ENCODE measurements at regions not wholly inside any gene's neighbourhood (a gene's known extent, or its start where the extent isn't known, plus 50 kb on each side); places are given as distances from the start of the nearest gene placed in this dataset.

DNA sequence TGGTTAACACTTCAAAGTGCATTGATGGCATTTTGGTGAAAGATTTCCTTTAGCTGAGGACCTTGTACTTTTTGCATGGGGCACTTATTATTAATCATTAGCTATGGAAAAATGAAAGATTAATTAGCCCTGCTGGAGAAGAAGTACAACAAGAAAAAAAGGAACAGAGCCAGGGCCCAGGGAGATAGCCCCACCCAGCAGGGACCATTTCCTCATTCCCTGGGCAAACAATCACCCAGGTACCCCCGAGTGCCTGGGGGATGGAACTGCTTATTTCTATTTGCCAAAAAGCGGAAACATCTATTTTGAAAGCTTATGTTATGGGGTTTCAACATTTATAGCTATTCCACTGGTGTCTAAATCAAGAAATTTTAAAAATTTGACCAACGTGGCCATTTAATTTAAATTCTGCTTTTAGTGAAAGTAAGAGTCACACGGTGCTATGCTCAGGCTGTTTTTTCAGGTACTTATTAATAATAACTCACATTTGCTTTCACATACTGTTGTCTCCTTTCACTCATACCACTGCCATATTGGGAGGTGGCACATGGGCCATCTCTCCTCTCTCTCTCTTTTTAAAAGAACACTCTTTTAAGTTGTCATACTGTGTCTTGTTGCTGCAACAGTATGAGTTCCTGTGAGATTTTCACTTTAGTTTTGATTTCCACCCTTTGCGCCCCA, 143.6 kb upstream of the KIF5B start:
- ChIA-PET CTCF (interaction anchor here (0.8 to 1.4 kb wide), 2 partner anchors 11 kb away, joined by 3 to 4 read pairs; no protein-coding TSS in a partner anchor), POLR2A (ENCODE audit: unreplicated experiment) (no interaction called here)
- Histone ChIP-seq H2AK5ac (ENCODE audit: low read depth, low read length) (no peak overlapping the region), H3K18ac (ENCODE audit: low read depth, low read length) (no peak overlapping the region), H3K9me3 (ENCODE audit: control insufficient read depth, insufficient read depth, low read length) (no peaks in the 10 kb centered on the region; the same call in 1 of the 2 replicates), H3K4me2 (ENCODE audit: low read depth, low read length) (no peak overlapping the region), H4K5ac (ENCODE audit: low read depth, low read length) (no peak overlapping the region), H4K8ac (ENCODE audit: low read depth in 2 of 2, low read length in 2 of 2) (no peak overlapping the region), H3K9me1 (ENCODE audit: insufficient read depth, low read length) (no peaks in the 10 kb centered on the region), H2BK5ac (ENCODE audit: low read depth, low read length, poor library complexity, severe bottlenecking) (no peak overlapping the region), H3K14ac (replicated peaks; ENCODE audit: low read depth, low read length) (no peak overlapping the region), H2BK15ac (ENCODE audit: low read depth, low read length) (no peak overlapping the region), H2AFZ (replicated peaks; ENCODE audit: low read length, poor library complexity) (no peak overlapping the region), H3K9ac (ENCODE audit: low read depth, low read length) (no peak overlapping the region), H2BK20ac (ENCODE audit: low read depth, low read length) (no peak overlapping the region), H4K20me1 (ENCODE audit: insufficient read depth, low read length) (no peaks in the 10 kb centered on the region), H3K4ac (ENCODE audit: low read depth, low read length) (no peak overlapping the region), H3K23ac (ENCODE audit: low read depth, low read length) (no peak overlapping the region), H2BK120ac (ENCODE audit: low read depth, low read length) (no peak overlapping the region), H3K4me3 (ENCODE audit: insufficient read depth, low read depth, low read length) (no peak overlapping the region), H3K56ac (ENCODE audit: extremely low read depth, insufficient read depth, low read length) (no peak overlapping the region), H3K27me3 (ENCODE audit: control insufficient read depth, insufficient read depth, low read length) (peaks cover 2% of the 10 kb centered on the region; the same call in 1 of the 2 replicates), H3K4me1 (ENCODE audit: control insufficient read depth, insufficient read depth, low read length) (no peaks in the 10 kb centered on the region), H3K79me1 (ENCODE audit: low read depth in 1 of 2, low read length in 2 of 2) (no peaks in the 10 kb centered on the region), H3K36me3 (ENCODE audit: control insufficient read depth, insufficient read depth, low read length) (no peaks in the 10 kb centered on the region), H2AK9ac (replicated peaks; ENCODE audit: low read depth, low read length, poor library complexity) (no peak overlapping the region), H3K27ac (ENCODE audit: insufficient read depth, low read length) (no peak overlapping the region), H4K91ac (ENCODE audit: insufficient read depth, low read depth, low read length) (no peak overlapping the region)
- in situ Hi-C loops (cut with MboI; ENCODE audit: low sequenced_read_pairs): loop anchor here (25.0 kb wide), 1 partner anchor 338 kb away; no protein-coding TSS in a partner anchor
- no TSS peak for BruUV-seq (replicated peaks)
- intact Hi-C loops (cut with micrococcal nuclease): loop anchor here (10.0 kb wide), 1 partner anchor 145 kb away; the partner anchor contains the start of gene KIF5B
- TF ChIP-seq CHD1 (IDR thresholded peaks at IDR 0.05; ENCODE audit: low read depth, low read length) (no peak), MAFK (IDR thresholded peaks at IDR 0.05; ENCODE audit: low read depth, low read length) (no peak), USF2 (IDR thresholded peaks at IDR 0.05; ENCODE audit: low read depth, low read length) (no peak), BHLHE40 (IDR thresholded peaks at IDR 0.05; ENCODE audit: low read depth, low read length) (no peak), NFE2L2 (IDR thresholded peaks at IDR 0.05; ENCODE audit: low read depth, low read length) (no peak), SMC3 (IDR thresholded peaks at IDR 0.05; ENCODE audit: low read depth, low read length) (no peak), RFX5 (IDR thresholded peaks at IDR 0.05; ENCODE audit: low read depth, low read length) (no peak), RCOR1 (IDR thresholded peaks at IDR 0.05; ENCODE audit: insufficient replicate concordance, low read length) (no peak), MXI1 (IDR thresholded peaks at IDR 0.05; ENCODE audit: borderline replicate concordance, low read depth, low read length) (no peak), ELK1 (IDR thresholded peaks at IDR 0.05; ENCODE audit: borderline replicate concordance, low read depth, low read length) (no peak), CEBPB (IDR thresholded peaks at IDR 0.05; ENCODE audit: low read depth, low read length) (no peak), CTCF (conservative IDR thresholded peaks at IDR 0.05; ENCODE audit: low read depth, low read length) (no peak), RAD21 (IDR thresholded peaks at IDR 0.05; ENCODE audit: low read length) (no peak), MAZ (IDR thresholded peaks at IDR 0.05; ENCODE audit: borderline replicate concordance, low read depth, low read length) (no peak)
- DNase-seq (no peak), ATAC-seq (ENCODE audit: low read depth) (no peak)
- whole genome bisulfite sequencing, 2 experiments (ENCODE audit: extremely low coverage in 2 of 2, insufficient read length in 1 of 2): no CpG with 5 or more reads among the region's 5 CpGs
- dilution Hi-C loops (cut with HindIII; ENCODE audit: low sequenced_read_pairs, unreplicated experiment): no loop called here

Measured in IMR-90 (cell line).